Trophoblast cell (in vitro differentiated cells and primary cell): ENCODE measurements at regions not wholly inside any gene's neighbourhood (a gene's known extent, or its start where the extent isn't known, plus 50 kb on each side); places are given as distances from the start of the nearest gene placed in this dataset.

Experiments
- DNase-seq, 2 donors: peaks; one replicate each; pipeline ENCODE4 v3.0.0-alpha.2; 2016
- H2AFZ ChIP-seq: 2 replicates; pipeline ENCODE4 v1.6.1; 2013; ENCODE audit warnings: low read length, moderate library complexity, mild to moderate bottlenecking; ENCODE audit not compliant: insufficient read depth, poor library complexity
- H2AK5ac ChIP-seq: 2 replicates; pipeline ENCODE4 v1.6.1; 2013; ENCODE audit warnings: mild to moderate bottlenecking, low read length
- H2BK120ac ChIP-seq: 2 replicates; pipeline ENCODE4 v1.6.1; 2013; ENCODE audit warnings: low read length, mild to moderate bottlenecking, moderate library complexity; ENCODE audit not compliant: insufficient read depth, poor library complexity
- H2BK12ac ChIP-seq: 2 replicates; pipeline ENCODE4 v1.6.1; 2013; ENCODE audit warnings: mild to moderate bottlenecking, low read length, moderate library complexity
- H2BK5ac ChIP-seq: 2 replicates; pipeline ENCODE4 v1.6.1; 2013; ENCODE audit warnings: low read length, low read depth, moderate library complexity, mild to moderate bottlenecking; ENCODE audit not compliant: poor library complexity
- H3K14ac ChIP-seq: 2 replicates; pipeline ENCODE4 v1.6.1; 2013; ENCODE audit warnings: mild to moderate bottlenecking, low read length
- H3K18ac ChIP-seq: 2 replicates; pipeline ENCODE4 v1.6.1; 2013; ENCODE audit warnings: mild to moderate bottlenecking, low read length
- H3K23ac ChIP-seq: 2 replicates; pipeline ENCODE4 v1.6.1; 2013; ENCODE audit warnings: low read length
- H3K27ac ChIP-seq: 2 replicates; pipeline ENCODE4 v1.5.1; 2013; ENCODE audit warnings: low read depth, mild to moderate bottlenecking, inconsistent platforms, low read length, moderate library complexity
- H3K27me3 ChIP-seq: 2 replicates; pipeline ENCODE4 v1.6.1; 2013; ENCODE audit warnings: inconsistent platforms, mild to moderate bottlenecking, low read length, moderate library complexity; ENCODE audit not compliant: insufficient read depth
- H3K36me3 ChIP-seq, 2 experiments: 1 replicate in 1 of 2; 2 replicates in 1 of 2; pipeline ENCODE4 v1.6.1; 2013; ENCODE audit warnings: low read length in 2 of 2, mild to moderate bottlenecking in 2 of 2, moderate library complexity in 1 of 2; ENCODE audit not compliant: insufficient read depth in 2 of 2, control insufficient read depth in 1 of 2
- H3K4ac ChIP-seq: 2 replicates; pipeline ENCODE4 v1.6.1; 2013; ENCODE audit warnings: low read depth, mild to moderate bottlenecking, low read length, moderate library complexity
- H3K4me1 ChIP-seq, 2 experiments: 1 replicate in 1 of 2; 2 replicates in 1 of 2; pipeline ENCODE4 v1.6.1; 2013; ENCODE audit warnings: low read length in 2 of 2, mild to moderate bottlenecking in 2 of 2, moderate library complexity in 1 of 2; ENCODE audit not compliant: insufficient read depth in 2 of 2, control insufficient read depth in 1 of 2
- H3K4me2 ChIP-seq: 2 replicates; pipeline ENCODE4 v1.6.1; 2013; ENCODE audit warnings: inconsistent platforms, mild to moderate bottlenecking, low read length, moderate library complexity
- H3K4me3 ChIP-seq: 2 replicates; pipeline ENCODE4 v1.5.1; 2013; ENCODE audit warnings: mild to moderate bottlenecking, low read depth, low read length, inconsistent platforms
- H3K79me1 ChIP-seq: one replicate; pipeline ENCODE4 v1.6.1; 2013; ENCODE audit warnings: low read length
- H3K79me2 ChIP-seq: 2 replicates; pipeline ENCODE4 v1.6.1; 2013; ENCODE audit warnings: low read length, mild to moderate bottlenecking; ENCODE audit not compliant: control insufficient read depth, insufficient read depth, poor library complexity
- H3K9ac ChIP-seq: 2 replicates; pipeline ENCODE4 v1.6.1; 2013; ENCODE audit warnings: mild to moderate bottlenecking, low read length
- H3K9me3 ChIP-seq: 2 replicates; pipeline ENCODE4 v1.6.1; 2013; ENCODE audit warnings: low read depth, mild to moderate bottlenecking, control low read depth, inconsistent platforms, low read length; ENCODE audit not compliant: insufficient read depth
- H4K12ac ChIP-seq: 2 replicates; pipeline ENCODE4 v1.6.1; 2013; ENCODE audit warnings: low read depth, mild to moderate bottlenecking, low read length, moderate library complexity
- H4K8ac ChIP-seq: 2 replicates; pipeline ENCODE4 v1.6.1; 2013; ENCODE audit warnings: low read depth, mild to moderate bottlenecking, low read length, moderate library complexity
- H4K91ac ChIP-seq: one replicate; pipeline ENCODE4 v1.6.1; 2013; ENCODE audit warnings: low read depth, mild to moderate bottlenecking, low read length, moderate library complexity
- WGBS: extraction: QIAGEN DNeasy Blood & Tissue Kit; methylation state at CpG from one replicate; pipeline ENCODE4 v1.1.7; 2013; ENCODE audit warnings: missing lambda C conversion rate; ENCODE audit not compliant: insufficient read length, insufficient coverage; ENCODE audit errors: extremely low coverage; 5-methylcytosine and 5-hydroxymethylcytosine counted together

DNA sequence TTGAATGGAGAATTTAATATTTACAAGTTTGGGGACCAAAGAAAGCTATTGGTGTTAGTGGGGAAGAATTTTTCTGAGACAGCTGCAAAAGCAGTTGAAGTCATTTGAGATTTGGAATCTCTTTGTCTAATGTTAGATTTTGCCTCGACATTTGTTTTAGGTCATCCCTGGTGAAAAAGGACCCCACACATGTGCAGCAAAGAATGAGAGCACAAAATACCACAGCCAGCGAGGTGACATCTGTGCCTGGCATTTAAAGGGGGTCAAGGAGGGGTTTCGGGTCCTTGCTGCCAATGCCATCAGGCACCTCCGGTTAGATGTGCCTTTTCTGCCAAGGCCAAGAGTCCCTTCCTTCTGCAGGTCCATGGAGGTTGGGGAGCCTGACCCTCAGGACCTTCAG is 173.3 kb downstream of the TRIB2 start:
- H3K9ac ChIP-seq, result no peak overlapping the region
- no peak overlapping the region for H2AFZ ChIP-seq
- no peak overlapping the region for H2BK5ac ChIP-seq
- H3K14ac ChIP-seq, result peak overlapping the region; percentile 61
- no peak overlapping the region for H4K12ac ChIP-seq
- H3K27me3 ChIP-seq, result no peaks in the 10 kb centered on the region
- no CpG with 5 or more reads among the region's 4 CpGs for WGBS
- no peak overlapping the region for H3K4ac ChIP-seq
- no peak for DNase-seq
- H3K79me2 ChIP-seq, result no peaks in the 10 kb centered on the region
- no peak overlapping the region for H4K91ac ChIP-seq
- no peak overlapping the region for H3K27ac ChIP-seq
- no peak overlapping the region for H2BK12ac ChIP-seq
- no peaks in the 10 kb centered on the region for H3K9me3 ChIP-seq
- no peak overlapping the region for H3K18ac ChIP-seq
- no peak overlapping the region for H3K23ac ChIP-seq
- H2AK5ac ChIP-seq, result no peak overlapping the region
- H3K4me2 ChIP-seq, result no peak overlapping the region
- no peaks in the 10 kb centered on the region for H3K4me1 ChIP-seq
- no peak overlapping the region for H4K8ac ChIP-seq
- no peaks in the 10 kb centered on the region for H3K79me1 ChIP-seq
- H3K36me3 ChIP-seq, result no peaks in the 10 kb centered on the region
- no peak overlapping the region for H3K4me3 ChIP-seq
- H2BK120ac ChIP-seq, result no peak overlapping the region

GRCh38 chr2:12890481-12890991 is 173.8 kb downstream of the TRIB2 start:
- H3K79me2 ChIP-seq, result no peaks in the 10 kb centered on the region
- no peaks in the 10 kb centered on the region for H3K36me3 ChIP-seq
- H3K9me3 ChIP-seq, result no peaks in the 10 kb centered on the region
- H2AK5ac ChIP-seq, result no peak overlapping the region
- H3K4ac ChIP-seq, result no peak overlapping the region
- H3K79me1 ChIP-seq, result no peaks in the 10 kb centered on the region
- no peak overlapping the region for H2BK5ac ChIP-seq
- H2BK12ac ChIP-seq, result no peak overlapping the region
- no peak overlapping the region for H2BK120ac ChIP-seq
- DNase-seq, result no peak
- H3K4me2 ChIP-seq, result no peak overlapping the region
- no peak overlapping the region for H4K91ac ChIP-seq
- H3K4me3 ChIP-seq, result no peak overlapping the region
- no CpG with 5 or more reads among the region's 6 CpGs for WGBS
- H2AFZ ChIP-seq, result no peak overlapping the region
- no peak overlapping the region for H4K12ac ChIP-seq
- no peak overlapping the region for H3K9ac ChIP-seq
- H3K27me3 ChIP-seq, result no peaks in the 10 kb centered on the region
- H3K23ac ChIP-seq, result no peak overlapping the region
- no peak overlapping the region for H3K27ac ChIP-seq
- H4K8ac ChIP-seq, result no peak overlapping the region
- no peaks in the 10 kb centered on the region for H3K4me1 ChIP-seq
- peak overlapping the region; percentile 61 for H3K14ac ChIP-seq
- H3K18ac ChIP-seq, result no peak overlapping the region

- H2BK120ac ChIP-seq, result no peak overlapping the region
- no peak for DNase-seq
- no peaks in the 10 kb centered on the region for H3K9me3 ChIP-seq
- no peaks in the 10 kb centered on the region for H3K4me1 ChIP-seq
- no peaks in the 10 kb centered on the region for H3K36me3 ChIP-seq
- no peak overlapping the region for H3K9ac ChIP-seq
- H3K4me3 ChIP-seq, result no peak overlapping the region
- H2BK5ac ChIP-seq, result no peak overlapping the region
- no peaks in the 10 kb centered on the region for H3K27me3 ChIP-seq
- H3K4ac ChIP-seq, result no peak overlapping the region
- H3K27ac ChIP-seq, result no peak overlapping the region
- H3K4me2 ChIP-seq, result no peak overlapping the region
- H2AFZ ChIP-seq, result no peak overlapping the region
- no peaks in the 10 kb centered on the region for H3K79me1 ChIP-seq
- WGBS, result no CpG with 5 or more reads among the region's 2 CpGs
- no peak overlapping the region for H3K23ac ChIP-seq
- H4K91ac ChIP-seq, result no peak overlapping the region
- H2BK12ac ChIP-seq, result no peak overlapping the region
- no peaks in the 10 kb centered on the region for H3K79me2 ChIP-seq
- H3K14ac ChIP-seq, result no peak overlapping the region
- H4K12ac ChIP-seq, result no peak overlapping the region
- no peak overlapping the region for H3K18ac ChIP-seq
- H4K8ac ChIP-seq, result no peak overlapping the region
- no peak overlapping the region for H2AK5ac ChIP-seq
Observed at GRCh38 chr2:12895017-12895416, 178.3 kb downstream of the TRIB2 start.

DNA sequence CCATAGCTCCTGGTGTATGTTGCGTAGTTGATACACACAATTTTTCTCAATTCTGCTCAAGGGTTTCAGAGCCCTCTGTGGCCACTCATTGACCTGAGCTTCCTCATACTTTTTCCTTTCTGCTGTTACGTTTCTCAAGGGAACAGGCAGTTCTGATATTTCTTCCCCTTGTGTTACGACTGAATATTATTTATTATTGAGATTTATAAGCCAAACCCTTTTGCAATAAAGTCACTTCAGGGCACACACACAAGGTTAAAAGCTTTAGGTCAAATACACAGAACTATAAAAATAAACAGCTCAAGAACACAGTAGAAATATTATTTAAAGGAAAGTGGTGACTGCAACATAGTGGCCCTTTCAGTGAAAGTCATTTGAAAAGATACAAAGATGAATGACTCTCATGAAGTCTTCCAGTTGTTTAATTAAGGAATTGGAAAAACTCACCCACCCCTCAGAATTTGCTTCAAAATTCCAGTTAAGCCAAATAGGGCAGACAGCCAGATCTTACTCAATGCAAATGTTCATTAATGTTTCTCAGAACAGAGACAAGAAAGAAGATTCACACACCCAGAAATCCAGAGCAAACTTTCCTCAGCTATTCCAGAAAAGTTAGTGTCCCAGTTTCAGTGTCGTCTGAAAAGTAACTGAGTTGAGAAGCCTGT is 179.7 kb downstream of the TRIB2 start:
- Histone ChIP-seq H3K4ac (no peak overlapping the region), H3K9ac (no peak overlapping the region)
- DNase-seq, result no peak

More for the DNA sequence above, 179.7 kb downstream of the TRIB2 start:
- Histone ChIP-seq H3K23ac (no peak overlapping the region), H3K4me3 (no peak overlapping the region), H4K91ac (no peak overlapping the region), H2BK120ac (no peak overlapping the region), H3K27ac (no peak overlapping the region), H3K9me3 (no peaks in the 10 kb centered on the region), H2BK5ac (no peak overlapping the region), H3K36me3 (no peaks in the 10 kb centered on the region), H4K12ac (no peak overlapping the region), H3K4me1 (no peaks in the 10 kb centered on the region), H3K79me1 (no peaks in the 10 kb centered on the region), H2AFZ (no peak overlapping the region), H4K8ac (no peak overlapping the region), H3K14ac (no peak overlapping the region), H3K27me3 (no peaks in the 10 kb centered on the region), H2BK12ac (no peak overlapping the region), H3K79me2 (no peaks in the 10 kb centered on the region), H3K4me2 (no peak overlapping the region), H2AK5ac (no peak overlapping the region), H3K18ac (no peak overlapping the region)
- no CpG with 5 or more reads among the region's 4 CpGs for WGBS
